HG03039 (cell line): ENCODE measurements at regions not wholly inside any gene's neighbourhood (a gene's known extent, or its start where the extent isn't known, plus 50 kb on each side); places are given as distances from the start of the nearest gene placed in this dataset.

Experiments
- ATAC-seq: cut with Tn5 transposase; IDR thresholded peaks from one replicate; pipeline ENCODE4 v1.9.1; 2021; ENCODE audit warnings: mild to moderate bottlenecking, moderate library complexity; ENCODE audit not compliant: unreplicated experiment

DNA sequence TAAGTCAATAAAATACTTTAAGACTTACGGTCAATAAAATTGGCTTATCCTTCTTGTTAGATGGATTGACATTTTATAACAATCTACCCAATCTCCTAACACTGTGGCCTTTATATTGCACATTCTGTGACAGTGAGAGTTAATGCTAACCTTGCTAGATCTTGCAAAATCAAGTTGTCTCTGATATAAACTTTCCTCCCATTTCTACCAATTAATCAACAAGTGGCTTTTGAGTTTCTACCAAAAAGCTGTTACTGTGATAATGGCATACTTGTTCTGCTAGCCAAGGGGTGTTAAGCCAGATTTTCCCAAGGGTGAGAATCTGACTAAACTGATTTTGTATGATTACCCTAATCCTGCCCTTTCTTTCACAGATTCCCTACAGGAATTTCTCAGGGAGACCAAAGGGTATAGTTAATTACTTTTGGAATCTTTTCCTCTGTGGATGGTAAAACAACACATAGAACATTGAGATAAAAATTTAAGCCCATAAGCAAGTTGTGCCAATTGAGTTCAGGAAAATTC lies 174.1 kb upstream of the SUCLG2 start:
- no peak for ATAC-seq

DNA sequence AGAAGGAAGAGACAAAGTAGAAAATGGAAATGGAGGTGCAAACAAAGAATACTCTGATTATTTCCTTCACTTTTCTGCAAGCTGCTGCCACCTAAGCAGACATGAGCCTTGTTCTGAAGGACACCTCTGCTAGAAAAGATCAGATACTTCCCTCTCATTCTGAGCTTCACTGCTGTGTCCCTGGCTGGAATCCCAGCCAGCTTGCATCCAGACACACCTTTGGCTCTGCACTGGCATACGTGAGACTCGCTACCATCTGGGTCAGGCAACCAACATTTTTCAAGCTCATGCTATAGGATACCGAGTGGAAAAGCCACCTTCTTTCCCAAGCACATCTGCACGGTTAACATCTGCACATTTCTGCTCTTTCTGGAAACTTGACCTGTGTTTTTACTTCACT lies 166.7 kb upstream of the SUCLG2 start:
- ATAC-seq = no peak

DNA sequence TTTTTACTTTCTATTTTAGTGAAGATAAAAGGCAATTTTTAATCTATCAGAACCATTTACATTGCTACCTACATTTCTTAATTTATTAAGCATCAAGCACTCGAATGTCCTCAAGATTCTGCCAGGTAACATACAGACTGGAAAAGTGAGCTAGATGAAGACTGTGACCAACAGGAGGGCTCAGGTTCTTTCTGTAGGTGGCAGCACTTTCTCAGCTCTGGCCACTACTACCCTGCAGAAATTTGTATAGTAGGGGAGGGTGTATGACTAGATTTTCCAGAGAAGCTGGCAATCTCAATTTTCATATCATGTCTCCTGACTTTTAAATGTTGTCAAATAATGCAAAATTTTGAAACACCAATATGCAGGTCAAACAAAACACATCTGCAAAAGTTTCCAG lies 165.0 kb upstream of the SUCLG2 start:
- no peak for ATAC-seq

DNA sequence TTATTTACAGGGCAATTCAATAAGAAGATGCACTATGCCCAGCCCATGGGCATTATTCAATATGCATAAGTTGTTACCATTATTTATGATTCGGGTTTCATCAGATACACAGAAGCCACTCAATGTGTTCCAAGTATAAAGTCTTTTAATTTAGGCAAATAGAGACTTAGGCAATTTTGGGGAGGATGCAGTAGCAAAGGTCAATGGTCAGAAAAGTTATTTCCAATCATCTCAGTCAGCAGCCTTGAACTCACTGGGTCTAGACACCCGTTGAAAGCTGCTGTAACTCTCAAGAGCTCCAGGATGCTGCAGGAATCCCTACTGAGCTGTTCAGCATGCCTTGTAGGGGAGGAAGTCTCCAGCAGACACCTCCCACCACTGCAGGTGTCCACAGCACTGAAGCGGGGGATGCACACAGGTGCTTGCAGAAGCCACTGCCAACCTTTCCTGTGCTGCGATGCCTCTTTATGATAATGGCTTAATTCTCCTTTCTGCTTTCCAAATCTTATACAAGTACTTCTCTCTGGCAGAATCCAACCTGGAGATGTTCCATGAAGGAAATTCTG lies 155.0 kb upstream of the SUCLG2 start:
- no peak for ATAC-seq

DNA sequence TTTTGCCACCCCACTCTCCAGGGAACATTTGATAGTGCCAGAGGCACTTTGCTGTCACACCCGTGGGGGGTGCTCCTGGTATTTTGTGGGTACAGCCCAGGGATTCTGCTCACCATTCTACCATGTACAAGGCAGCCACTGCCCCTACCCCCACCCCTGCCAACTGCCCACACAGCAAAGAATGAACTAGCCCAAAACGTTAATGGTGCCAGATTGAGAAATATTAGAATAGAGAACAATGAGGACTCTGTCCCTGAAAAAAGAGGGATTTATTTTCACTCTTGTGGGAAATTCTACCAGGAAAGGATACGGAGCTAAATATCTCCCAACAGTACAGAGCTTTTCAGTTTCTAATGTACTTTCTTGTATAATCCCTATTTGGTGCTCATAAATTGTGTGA lies 154.5 kb upstream of the SUCLG2 start:
- no peak for ATAC-seq

DNA sequence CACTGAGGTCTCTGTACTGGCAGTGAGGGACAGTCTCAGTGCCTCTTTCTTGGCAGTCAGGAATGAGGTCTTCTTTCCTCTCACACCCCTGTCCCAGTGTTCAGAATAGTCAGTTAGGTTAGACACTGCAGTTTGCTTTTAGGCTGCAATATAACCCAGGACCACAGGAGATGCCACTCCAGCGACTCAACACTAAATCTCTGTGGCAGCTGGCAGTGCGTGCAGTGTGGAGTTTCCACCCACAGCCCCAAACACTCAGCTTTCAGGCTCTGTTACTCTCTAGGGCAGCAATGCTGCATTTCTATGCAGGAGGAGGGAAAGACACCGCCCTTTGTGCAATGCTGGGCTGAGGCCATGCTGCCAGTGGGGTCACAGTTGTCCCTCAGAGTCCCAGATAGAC lies 150.2 kb upstream of the SUCLG2 start:
- ATAC-seq = no peak

DNA sequence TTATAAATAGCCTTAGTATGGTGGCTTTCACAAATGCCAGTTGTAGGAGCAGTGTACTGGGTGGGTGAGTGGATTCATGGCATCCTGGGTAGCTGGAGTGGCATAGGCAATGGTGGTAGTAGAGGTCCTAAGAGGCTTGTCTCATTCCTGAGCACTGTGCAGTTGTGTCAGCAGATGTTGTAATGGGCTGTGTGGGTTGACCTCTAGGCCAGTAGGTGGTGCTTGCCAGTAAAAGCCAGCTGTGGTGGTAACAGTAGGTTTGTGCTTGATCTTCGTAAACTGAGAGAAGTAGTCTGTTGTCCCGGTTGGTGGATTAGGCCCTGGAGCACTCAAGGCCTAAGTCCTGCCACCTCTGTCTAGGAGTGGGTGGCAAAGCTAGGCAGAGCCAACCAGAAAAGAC lies 149.7 kb upstream of the SUCLG2 start:
- no peak for ATAC-seq

DNA sequence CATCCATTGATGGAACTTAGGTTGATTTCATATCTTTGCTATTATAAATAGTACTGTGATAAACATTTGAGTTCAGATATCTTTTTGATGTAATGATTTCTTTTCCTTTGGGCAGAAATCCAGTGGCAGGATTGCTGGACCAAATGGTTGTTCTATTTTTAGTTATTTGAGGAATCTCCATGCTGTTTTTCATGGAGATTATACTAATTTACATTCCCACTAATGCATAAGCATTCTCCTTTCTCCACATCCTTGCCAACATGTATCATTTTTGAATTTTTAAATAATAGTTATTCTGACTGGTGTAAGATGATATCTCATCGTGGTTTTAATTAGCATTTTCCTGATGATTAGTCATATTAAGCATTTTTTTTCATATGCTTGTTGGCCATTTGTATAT lies 144.0 kb upstream of the SUCLG2 start:
- ATAC-seq = no peak

DNA sequence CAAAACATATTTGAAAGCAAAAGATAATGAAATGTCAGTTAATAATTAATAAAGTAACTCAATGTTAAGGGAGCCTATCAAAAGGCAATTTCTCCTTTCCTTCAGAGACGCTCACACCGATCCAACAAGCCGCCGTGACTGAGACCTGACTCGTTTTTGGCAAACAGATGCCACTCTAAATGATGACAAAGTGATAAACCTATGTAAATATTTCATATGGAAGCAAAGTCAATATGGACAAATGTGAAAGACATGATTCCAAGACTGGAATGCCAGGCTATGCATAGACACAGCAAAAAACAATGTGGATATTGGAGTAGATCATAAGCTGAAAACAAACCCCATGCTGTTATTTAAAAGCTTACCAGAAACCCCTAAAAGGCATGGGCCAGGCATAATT lies 137.2 kb upstream of the SUCLG2 start:
- ATAC-seq = no peak

DNA sequence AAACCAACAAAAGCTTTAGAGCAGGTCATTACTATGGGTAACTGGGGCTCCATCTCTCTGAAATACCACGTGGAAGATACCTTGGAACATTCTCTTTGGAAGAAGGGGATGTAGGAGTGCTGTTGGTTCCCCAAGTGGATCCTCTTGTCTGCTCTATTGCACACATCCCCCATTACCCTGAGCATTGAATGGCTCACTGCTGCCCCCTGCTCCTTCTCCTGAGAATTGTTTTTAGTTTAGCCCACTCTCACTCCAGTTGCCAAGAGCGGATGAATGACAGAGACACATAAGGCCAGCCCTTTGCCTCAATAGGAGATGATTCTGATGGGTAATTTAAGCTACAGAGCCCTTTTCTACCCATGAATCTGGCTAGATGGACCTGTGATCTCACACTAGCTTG lies 135.6 kb upstream of the SUCLG2 start:
- peak; percentile 90 for ATAC-seq

DNA sequence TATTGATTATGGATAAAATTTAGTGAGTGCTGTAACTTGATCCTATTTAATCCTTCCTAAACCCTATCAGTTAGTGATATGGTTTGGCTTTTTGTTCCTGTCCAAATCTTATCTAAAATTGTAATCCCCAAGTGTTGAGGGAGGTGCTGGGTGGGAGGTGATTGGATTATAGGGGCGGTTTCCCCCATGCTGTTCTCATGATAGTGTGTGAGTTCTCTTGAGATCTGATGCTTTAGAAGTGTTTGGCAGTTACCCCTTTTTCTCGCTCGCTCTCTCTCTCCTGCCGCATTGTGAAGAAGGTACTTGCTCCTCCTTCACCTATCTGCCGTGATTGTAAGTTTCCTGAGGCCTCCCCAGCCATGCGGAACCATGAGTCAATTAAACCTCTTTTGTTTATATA lies 134.0 kb upstream of the SUCLG2 start:
- no peak for ATAC-seq

DNA sequence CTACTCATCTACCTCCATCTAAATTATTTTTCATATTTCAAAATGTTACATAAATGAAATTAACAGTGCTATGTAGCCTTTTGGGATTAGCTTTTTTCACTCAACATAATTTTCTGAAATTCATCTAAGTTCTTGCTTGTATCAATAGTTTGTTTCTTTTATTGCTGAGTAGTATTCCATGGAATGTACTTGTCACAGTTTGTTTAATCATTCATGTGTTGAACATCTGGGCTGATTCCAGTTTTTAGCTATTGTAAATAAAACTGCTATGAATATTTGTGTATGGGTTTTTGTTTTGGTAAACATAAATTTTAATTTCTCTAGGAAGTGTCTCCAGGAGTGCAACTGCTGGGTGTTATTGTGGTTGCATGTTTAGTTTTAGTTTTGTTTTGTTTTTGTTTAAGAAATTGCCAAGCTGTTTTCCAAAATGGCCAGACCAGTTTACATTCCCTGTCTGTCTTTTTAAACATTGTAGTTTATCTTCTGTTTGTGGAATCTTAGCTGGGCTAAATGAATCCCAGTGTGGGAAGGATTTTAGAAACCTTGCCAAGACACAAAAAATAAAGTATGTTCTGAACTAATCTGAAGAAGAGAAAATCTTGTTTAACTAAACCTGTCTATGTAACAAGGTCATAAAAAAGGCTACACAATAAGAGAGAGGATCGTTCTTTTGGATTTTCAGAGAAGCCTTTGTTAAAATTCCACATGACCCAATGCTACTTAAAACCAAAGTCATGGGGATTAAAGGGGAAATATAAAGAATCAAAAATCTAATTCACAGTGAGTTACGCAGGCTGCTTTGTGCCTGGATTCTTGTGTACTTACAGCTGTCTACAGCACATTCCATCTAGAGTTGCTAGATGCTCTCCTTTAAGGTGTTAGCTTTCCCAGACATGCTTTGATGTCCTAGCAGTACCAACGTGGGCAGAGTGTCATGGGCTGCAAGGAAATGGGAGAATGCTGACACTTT lies 129.2 kb upstream of the SUCLG2 start:
- no peak for ATAC-seq

DNA sequence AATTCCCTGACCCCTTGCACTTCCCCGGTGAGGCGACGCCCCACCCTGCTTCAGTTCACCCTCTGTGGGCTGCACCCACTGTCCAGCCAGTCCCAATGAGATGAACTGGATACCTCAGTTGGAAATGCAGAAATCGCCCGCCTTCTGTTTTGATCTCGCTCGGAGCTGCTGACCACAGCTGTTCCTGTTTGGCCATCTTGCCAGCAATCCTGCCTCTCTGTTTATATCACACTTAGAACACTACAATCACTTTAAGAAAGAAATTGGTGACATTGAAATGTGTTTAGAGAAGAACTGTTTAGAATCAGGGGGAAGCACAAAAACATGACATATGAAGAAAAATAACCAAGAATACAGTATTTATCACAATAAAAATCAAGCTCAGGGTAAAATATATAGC lies 127.5 kb upstream of the SUCLG2 start:
- no peak for ATAC-seq

DNA sequence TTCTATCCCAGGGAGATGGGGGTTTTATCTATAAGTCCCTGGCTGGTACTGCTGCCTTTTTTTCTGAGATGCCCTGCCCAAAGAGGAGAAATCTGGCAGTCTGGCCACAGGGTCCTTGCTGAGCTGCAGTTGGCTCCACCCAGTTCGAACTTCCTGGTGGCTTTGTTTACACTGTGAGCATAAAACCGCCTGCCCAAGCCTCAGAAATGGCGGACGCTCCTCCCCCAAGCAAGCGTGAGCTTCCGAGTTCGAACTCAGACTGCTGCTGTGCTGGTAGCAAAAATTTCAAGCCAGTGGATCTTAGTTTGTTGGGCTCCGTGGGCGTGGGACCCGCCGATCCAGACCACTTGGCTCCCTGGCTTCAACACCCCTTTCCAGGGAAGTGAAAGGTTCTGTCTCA lies 126.8 kb upstream of the SUCLG2 start:
- no peak for ATAC-seq

DNA sequence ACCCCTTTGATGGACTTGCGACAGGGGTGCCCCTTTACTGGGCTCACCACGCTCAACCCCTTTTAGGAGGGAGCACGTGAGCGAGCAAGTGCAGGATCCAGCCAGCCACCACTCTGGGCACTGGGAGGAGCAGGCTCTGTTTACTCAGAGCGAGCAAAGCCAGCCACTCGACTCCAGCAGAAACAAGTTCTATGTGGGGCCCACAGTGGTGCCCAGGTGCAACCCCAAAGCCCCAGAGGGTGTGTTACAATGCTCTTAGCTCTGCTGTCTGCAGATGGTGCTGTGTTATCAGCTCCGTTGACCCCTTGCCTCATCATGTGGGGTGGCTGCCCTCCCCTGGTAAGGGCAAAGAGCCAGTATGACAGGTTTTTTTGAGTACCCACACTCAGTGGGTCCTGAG lies 120.3 kb upstream of the SUCLG2 start:
- ATAC-seq = no peak

DNA sequence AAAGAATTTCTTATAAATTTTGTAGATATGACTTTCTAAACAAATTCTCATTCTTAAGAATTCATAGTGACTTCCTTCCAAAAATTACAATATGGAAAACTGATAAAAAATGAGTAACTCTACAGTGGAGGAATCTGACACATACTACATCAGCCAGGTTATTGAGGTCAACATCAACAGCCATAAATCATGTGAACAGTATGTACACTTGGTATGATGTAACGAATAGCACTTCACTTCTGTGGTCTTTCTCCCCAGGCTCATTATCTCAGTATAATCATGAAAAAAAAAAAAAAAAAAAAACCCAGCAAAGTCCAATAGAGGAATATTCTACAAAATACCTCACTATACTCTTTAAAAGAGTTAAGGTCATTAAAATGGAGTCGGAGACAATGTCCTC lies 111.2 kb upstream of the SUCLG2 start:
- ATAC-seq = no peak

DNA sequence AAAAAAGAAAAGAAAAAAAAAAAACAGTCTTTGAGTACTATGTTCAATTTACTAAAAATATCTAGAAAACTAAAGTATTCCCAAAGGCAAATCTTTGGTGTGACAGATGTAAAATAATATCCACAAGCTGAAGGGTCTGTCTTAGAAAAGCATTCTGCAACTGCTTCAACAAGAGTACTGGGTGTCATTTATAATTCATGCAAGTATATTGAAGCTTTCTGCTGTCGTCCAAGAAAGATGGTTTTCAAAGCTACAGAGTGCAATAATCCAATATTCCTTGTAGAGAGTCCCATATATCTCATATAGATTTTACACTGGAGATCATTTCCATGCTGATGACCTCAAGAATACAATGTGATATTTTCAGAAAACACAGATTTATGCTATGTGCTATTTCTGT lies 90.9 kb upstream of the SUCLG2 start:
- no peak for ATAC-seq

DNA sequence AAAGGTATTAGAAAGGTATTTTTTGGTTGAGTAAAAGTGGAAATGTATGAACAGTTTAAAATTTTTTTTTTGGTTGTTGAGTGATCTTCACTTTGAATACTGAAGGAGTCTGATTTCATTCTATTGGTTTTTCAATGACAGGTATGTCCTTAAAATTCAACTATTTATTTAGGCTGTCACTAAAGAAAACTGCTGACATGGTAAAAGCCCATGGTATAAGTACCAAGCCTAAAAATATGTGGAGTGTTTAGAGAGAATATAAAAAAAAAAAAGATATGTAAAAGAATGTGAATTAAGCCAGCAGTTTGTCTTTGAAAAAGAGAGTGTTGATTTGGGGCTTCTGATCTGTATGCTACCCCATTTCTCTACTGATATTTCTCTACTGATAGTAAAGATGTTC lies 90.3 kb upstream of the SUCLG2 start:
- no peak for ATAC-seq

DNA sequence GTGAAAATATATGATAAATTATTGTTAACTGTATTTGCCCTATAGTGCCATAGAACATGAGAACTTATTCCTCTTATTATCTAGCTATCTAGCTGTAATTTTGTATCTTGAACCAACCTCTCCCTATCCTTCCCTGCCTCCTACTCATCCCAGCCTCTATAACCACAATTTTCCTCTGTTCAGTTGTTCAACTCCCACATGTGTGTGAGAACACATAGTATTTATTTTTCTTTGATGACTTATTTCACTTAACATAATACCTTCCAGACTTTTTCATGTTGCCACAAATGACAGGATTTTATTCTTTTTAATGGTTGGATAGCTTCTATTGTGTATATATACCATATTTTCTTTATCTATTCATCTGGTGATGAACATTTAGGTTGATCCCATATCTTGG lies 85.4 kb upstream of the SUCLG2 start:
- ATAC-seq = no peak

DNA sequence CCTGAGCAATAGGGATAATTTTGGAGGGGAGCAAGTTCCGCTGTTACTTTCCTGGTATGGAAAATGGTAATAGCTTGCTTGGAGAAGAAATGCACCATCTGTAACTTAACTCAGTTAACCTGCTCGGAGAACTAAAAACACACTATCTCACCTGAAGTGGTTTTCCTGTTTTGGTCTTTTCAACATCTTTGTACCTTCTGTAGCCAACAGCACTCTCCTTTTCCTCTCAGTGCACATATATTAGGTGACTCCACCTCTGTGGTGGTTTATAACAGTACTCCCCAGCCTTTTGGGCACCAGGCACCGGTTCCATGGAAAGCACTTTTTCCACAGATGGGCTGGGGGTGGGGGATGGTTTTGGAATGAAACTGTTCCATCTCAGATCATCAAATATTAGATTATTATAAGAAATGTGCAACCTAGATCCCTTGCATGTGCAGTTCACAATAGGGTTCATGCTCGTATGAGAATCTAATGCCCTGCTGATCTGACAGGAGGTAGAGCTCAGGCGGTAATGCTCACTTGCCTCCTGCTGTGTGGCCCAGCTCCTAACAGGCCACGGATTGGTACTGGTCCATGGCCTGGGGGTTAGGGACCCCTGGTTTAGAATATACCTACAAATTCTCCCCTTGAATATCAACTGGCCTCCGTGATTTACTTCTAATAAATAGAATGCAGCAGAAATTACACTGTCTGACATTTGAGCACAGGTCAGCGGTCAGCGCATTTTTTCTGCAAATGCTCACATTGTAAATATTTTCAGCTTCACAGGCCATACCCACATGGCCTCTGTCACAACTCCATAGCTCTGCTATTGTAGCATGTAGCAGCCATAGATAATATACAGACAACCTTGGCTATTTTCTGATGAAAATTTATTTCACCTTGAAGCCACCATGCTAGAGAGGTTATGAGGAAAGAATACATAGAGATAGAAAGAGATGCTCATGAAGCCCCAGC lies 83.8 kb upstream of the SUCLG2 start:
- no peak for ATAC-seq

DNA sequence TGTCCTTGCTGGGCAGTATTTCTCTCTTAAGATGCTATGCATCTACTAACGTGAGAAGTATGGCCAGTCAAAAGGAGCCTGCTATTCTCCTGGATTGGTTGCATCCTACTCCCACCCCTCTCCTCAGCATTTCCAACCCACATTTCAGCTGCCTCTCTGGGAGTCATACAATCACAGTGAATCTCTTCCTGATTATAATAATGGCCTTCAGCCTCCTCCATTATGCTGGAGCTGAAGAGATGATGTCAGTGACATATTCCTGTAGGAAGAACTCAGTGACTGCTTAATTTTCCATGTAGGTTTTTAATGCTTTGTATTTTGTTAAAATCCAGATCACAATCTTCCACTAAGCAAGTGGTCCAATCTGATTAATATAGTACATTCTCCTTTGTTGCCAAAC lies 82.7 kb upstream of the SUCLG2 start:
- no peak for ATAC-seq
